Neural cell (in vitro differentiated cells): ENCODE measurements at regions not wholly inside any gene's neighbourhood (a gene's known extent, or its start where the extent isn't known, plus 50 kb on each side); places are given as distances from the start of the nearest gene placed in this dataset.
A peak's percentile ranks its signal among the peaks of the same experiment; 100 is the strongest.

Source experiments
- H2AFZ ChIP-seq: fragments of 200-600, 300-800 bp; sonication (generic), shearing (Covaris generic); 2 replicates; pipeline ENCODE4 v1.6.0; 2014; ENCODE audit warnings: low read depth, mild to moderate bottlenecking, antibody characterized with exemption, low read length, moderate library complexity
- H3F3A ChIP-seq: fragments of 200-600 bp; shearing (Covaris generic); 2 replicates; pipeline ENCODE4 v1.6.1; 2016; ENCODE audit warnings: mild to moderate bottlenecking, moderate library complexity, mixed read lengths, antibody characterized with exemption, low read length; ENCODE audit not compliant: insufficient read depth, poor library complexity, severe bottlenecking
- H3K27ac ChIP-seq: fragments of 200-600, 300-800 bp; sonication (generic), shearing (Covaris generic); 2 replicates; pipeline ENCODE4 v1.5.1; 2014; ENCODE audit warnings: mild to moderate bottlenecking, low read length, moderate library complexity
- H3K27me3 ChIP-seq: fragments of 300-800, 200-600 bp; sonication (generic), shearing (Covaris generic); 2 replicates; pipeline ENCODE4 v1.6.0; 2014; ENCODE audit warnings: mild to moderate bottlenecking, low read depth, low read length, moderate library complexity; ENCODE audit not compliant: insufficient read depth
- H3K36me3 ChIP-seq: fragments of 300-800, 200-600 bp; sonication (generic), shearing (Covaris generic); 2 replicates; pipeline ENCODE4 v1.5.1; 2014; ENCODE audit warnings: mild to moderate bottlenecking, antibody characterized with exemption, low read length, moderate library complexity; ENCODE audit not compliant: insufficient read depth
- H3K4me2 ChIP-seq: fragments of 300-800, 200-600 bp; sonication (generic), shearing (Covaris generic); 2 replicates; pipeline ENCODE4 v1.6.0; 2014; ENCODE audit warnings: mild to moderate bottlenecking, low read length
- H3K4me3 ChIP-seq: fragments of 300-800, 200-600 bp; sonication (generic), shearing (Covaris generic); 2 replicates; pipeline ENCODE4 v1.5.1; 2014; ENCODE audit warnings: mild to moderate bottlenecking, low read length, moderate library complexity
- H3K79me2 ChIP-seq: fragments of 200-600 bp; shearing (Covaris generic); replicated peaks from 2 replicates; pipeline ENCODE4 v1.6.0; 2014; ENCODE audit warnings: mild to moderate bottlenecking, low read length, moderate library complexity; ENCODE audit not compliant: insufficient read depth
- H3K9ac ChIP-seq: fragments of 300-800, 200-600 bp; sonication (generic), shearing (Covaris generic); 2 replicates; pipeline ENCODE4 v1.6.1; 2016; ENCODE audit warnings: mild to moderate bottlenecking, low read length, mixed read lengths
- H3K9me2 ChIP-seq: fragments of 200-600 bp; shearing (Covaris generic); 2 replicates; pipeline ENCODE4 v1.6.1; 2016; ENCODE audit warnings: mild to moderate bottlenecking, low read length, mixed read lengths; ENCODE audit not compliant: insufficient read depth
- H3K9me3 ChIP-seq: fragments of 200-600, 300-800 bp; sonication (generic), shearing (Covaris generic); 2 replicates; pipeline ENCODE4 v1.6.1; 2016; ENCODE audit warnings: mild to moderate bottlenecking, mixed run types, low read length, moderate library complexity, mixed read lengths
- H4K20me1 ChIP-seq: fragments of 200-600 bp; shearing (Covaris generic); 2 replicates; pipeline ENCODE4 v1.6.1; 2016; ENCODE audit warnings: mild to moderate bottlenecking, mixed run types; ENCODE audit not compliant: insufficient read depth
- CTCF ChIP-seq: fragments of 450-650 bp; IDR thresholded peaks from 2 replicates; pipeline ENCODE4 v1.5.1; 2014; ENCODE audit warnings: antibody characterized with exemption, mild to moderate bottlenecking, moderate library complexity; ENCODE audit not compliant: poor library complexity, severe bottlenecking
- EP300 ChIP-seq: fragments of 450-650 bp; conservative IDR thresholded peaks from 2 replicates; pipeline ENCODE4 v1.6.1; 2014; ENCODE audit warnings: antibody characterized with exemption, mild to moderate bottlenecking, moderate library complexity; ENCODE audit not compliant: poor library complexity, severe bottlenecking
- EZH2 ChIP-seq: fragments of 200-600, 300-800 bp; shearing (Covaris generic), sonication (generic); IDR thresholded peaks from 2 replicates; pipeline ENCODE4 v1.6.1; 2014; ENCODE audit warnings: antibody characterized with exemption, low read length, borderline replicate concordance, mild to moderate bottlenecking; ENCODE audit not compliant: insufficient read depth, poor library complexity, severe bottlenecking
- MXI1 ChIP-seq: fragments of 450-650 bp; conservative IDR thresholded peaks from 2 replicates; pipeline ENCODE4 v1.6.1; 2014; ENCODE audit warnings: antibody characterized with exemption, mild to moderate bottlenecking; ENCODE audit not compliant: poor library complexity, severe bottlenecking
- POLR2AphosphoS5 ChIP-seq: IDR thresholded peaks from 2 replicates; pipeline ENCODE4 v1.6.1; 2012
- RAD21 ChIP-seq: fragments of 450-650 bp; conservative IDR thresholded peaks from 2 replicates; pipeline ENCODE4 v1.6.1; 2014; ENCODE audit warnings: antibody characterized with exemption, mild to moderate bottlenecking, moderate library complexity
- REST ChIP-seq: IDR thresholded peaks from 2 replicates; pipeline ENCODE4 v1.6.1; 2012; ENCODE audit warnings: borderline replicate concordance
- SMC3 ChIP-seq: fragments of 450-650 bp; conservative IDR thresholded peaks from 2 replicates; pipeline ENCODE4 v1.6.1; 2014; ENCODE audit warnings: antibody characterized with exemption, mild to moderate bottlenecking, moderate library complexity; ENCODE audit not compliant: poor library complexity

- Histone ChIP-seq H3K4me3 (no peak overlapping the region), H3K79me2 (no peaks in the 10 kb centered on the region), H3K27ac (no peak overlapping the region), H2AFZ (no peak overlapping the region), H3F3A (no peaks in the 10 kb centered on the region), H3K4me2 (no peak overlapping the region), H3K9me3 (no peaks in the 10 kb centered on the region), H3K36me3 (no peaks in the 10 kb centered on the region), H3K27me3 (no peaks in the 10 kb centered on the region), H3K9me2 (no peaks in the 10 kb centered on the region), H3K9ac (no peak overlapping the region), H4K20me1 (no peaks in the 10 kb centered on the region)
- TF ChIP-seq REST = no peak
- peak; percentile 49 for TF ChIP-seq RAD21
- peak; percentile 40 for TF ChIP-seq SMC3
- peak; percentile 48 for TF ChIP-seq CTCF
These were observed 106.2 kb upstream of the NAV3 start for GRCh38 chr12:77724367-77724957.

DNA sequence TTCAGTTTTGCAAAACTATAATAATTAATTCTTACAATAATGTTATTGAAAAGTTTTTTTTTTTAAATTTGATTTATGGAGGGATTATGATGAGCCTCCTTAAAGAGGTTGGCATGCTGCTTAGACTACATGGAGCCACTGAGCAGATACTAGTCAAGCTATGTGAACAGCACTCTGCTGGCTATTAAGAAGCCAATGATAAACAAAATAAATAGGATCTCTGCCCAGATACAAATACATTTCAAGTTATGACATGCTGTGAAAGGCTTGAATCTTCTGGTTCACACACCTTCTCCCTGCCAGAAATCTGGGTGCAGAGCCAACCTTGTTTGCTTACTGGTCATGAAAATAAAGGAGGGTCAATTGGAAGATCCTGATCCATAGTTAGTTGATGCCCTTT is 107.4 kb upstream of the NAV3 start:
- Histone ChIP-seq H3K27ac (no peak overlapping the region), H3K4me3 (no peak overlapping the region), H3K79me2 (no peaks in the 10 kb centered on the region), H2AFZ (no peak overlapping the region), H4K20me1 (no peaks in the 10 kb centered on the region), H3K9ac (no peak overlapping the region), H3K4me2 (no peak overlapping the region), H3K9me3 (no peaks in the 10 kb centered on the region), H3F3A (no peaks in the 10 kb centered on the region), H3K27me3 (no peaks in the 10 kb centered on the region), H3K36me3 (no peaks in the 10 kb centered on the region), H3K9me2 (no peaks in the 10 kb centered on the region)
- TF ChIP-seq CTCF = no peak
- no peak for TF ChIP-seq EZH2
- TF ChIP-seq REST = no peak
- no peak for TF ChIP-seq POLR2AphosphoS5
- TF ChIP-seq MXI1 = no peak
- no peak for TF ChIP-seq EP300
